ENCODE measurements at regions not wholly inside any gene's neighbourhood (a gene's known extent, or its start where the extent isn't known, plus 50 kb on each side); places are given as distances from the start of the nearest gene placed in this dataset.
A peak's percentile ranks its signal among the peaks of the same experiment; 100 is the strongest.

- in situ Hi-C loops (cut with HindIII; ENCODE audit: low sequenced_read_pairs), result no loop called here
- TF ChIP-seq, protein P1, sequence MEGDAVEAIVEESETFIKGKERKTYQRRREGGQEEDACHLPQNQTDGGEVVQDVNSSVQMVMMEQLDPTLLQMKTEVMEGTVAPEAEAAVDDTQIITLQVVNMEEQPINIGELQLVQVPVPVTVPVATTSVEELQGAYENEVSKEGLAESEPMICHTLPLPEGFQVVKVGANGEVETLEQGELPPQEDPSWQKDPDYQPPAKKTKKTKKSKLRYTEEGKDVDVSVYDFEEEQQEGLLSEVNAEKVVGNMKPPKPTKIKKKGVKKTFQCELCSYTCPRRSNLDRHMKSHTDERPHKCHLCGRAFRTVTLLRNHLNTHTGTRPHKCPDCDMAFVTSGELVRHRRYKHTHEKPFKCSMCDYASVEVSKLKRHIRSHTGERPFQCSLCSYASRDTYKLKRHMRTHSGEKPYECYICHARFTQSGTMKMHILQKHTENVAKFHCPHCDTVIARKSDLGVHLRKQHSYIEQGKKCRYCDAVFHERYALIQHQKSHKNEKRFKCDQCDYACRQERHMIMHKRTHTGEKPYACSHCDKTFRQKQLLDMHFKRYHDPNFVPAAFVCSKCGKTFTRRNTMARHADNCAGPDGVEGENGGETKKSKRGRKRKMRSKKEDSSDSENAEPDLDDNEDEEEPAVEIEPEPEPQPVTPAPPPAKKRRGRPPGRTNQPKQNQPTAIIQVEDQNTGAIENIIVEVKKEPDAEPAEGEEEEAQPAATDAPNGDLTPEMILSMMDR (IDR thresholded peaks at IDR 0.05; ENCODE audit: low read depth, low read length), result no peak
- H3K4me3 ChIP-seq (ENCODE audit: low read depth, low read length), result no peak overlapping the region
- no peak for DNase-seq (ENCODE audit: low read depth, low spot score)
These were observed 175.4 kb downstream of the LSM5 start for GRCh38 chr7:32314761-32315160.

- in situ Hi-C loops (cut with HindIII; ENCODE audit: low sequenced_read_pairs), result no loop called here
- TF ChIP-seq, protein P1 (IDR thresholded peaks at IDR 0.05; ENCODE audit: low read depth, low read length), result no peak
- H3K4me3 ChIP-seq (ENCODE audit: low read depth, low read length), result no peak overlapping the region
- no peak for DNase-seq (ENCODE audit: low read depth, low spot score)
These were observed 188.8 kb downstream of the LSM5 start for GRCh38 chr7:32301427-32301826.

- TF ChIP-seq, protein P1 (IDR thresholded peaks at IDR 0.05; ENCODE audit: low read depth, low read length), result no peak
- no peak for DNase-seq (ENCODE audit: low read depth, low spot score)
- in situ Hi-C loops (cut with HindIII; ENCODE audit: low sequenced_read_pairs), result no loop called here
- H3K4me3 ChIP-seq (ENCODE audit: low read depth, low read length), result peak overlapping the region; percentile 15
These were observed 191.0 kb downstream of the LSM5 start for GRCh38 chr7:32299133-32299702.

DNA sequence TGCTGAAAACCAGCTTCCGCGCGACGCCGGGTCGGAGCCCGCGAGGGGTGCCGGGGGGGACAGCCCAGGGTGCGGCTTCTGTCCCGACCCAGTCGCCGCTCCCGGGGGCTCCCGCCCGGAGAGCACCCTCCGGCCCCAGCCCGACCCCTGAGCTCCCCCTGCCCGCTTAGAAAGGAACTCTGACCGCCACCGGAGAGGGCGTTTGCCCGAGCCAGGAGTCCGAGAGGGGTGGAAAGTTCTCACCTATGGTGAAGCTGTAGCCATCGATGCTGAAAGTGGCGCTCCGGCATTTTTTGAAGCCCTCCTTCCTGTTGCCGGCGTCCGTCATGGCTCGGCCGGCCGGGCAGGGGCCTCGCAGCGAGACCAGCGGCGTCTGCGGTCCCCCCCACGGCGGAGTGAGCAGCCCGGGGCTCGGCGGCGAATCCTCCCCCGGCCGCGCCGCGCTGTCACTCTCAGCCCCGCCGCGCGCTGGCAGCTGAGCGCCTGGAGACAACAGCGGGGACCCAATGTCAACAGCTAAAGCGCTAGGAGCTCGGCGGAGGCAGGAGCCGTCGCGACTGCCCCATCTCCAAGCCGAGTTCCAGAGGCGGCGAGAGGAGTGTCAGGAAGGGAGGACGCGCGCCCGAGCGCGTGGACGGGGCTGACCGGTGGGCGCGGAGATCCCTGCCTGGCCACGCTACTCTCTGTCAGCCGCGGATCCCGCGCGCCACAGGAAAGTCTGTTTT lies 191.6 kb downstream of the LSM5 start:
- TF ChIP-seq, protein P1 (IDR thresholded peaks at IDR 0.05; ENCODE audit: low read depth, low read length), result no peak
- no peak for DNase-seq (ENCODE audit: low read depth, low spot score)
- in situ Hi-C loops (cut with HindIII; ENCODE audit: low sequenced_read_pairs), result no loop called here
- H3K4me3 ChIP-seq (ENCODE audit: low read depth, low read length), result peak overlapping the region; percentile 15

GRCh38 chr7:32293833-32294232 lies 196.3 kb downstream of the LSM5 start:
- no peak overlapping the region for H3K4me3 ChIP-seq (ENCODE audit: low read depth, low read length)
- TF ChIP-seq, protein P1 (IDR thresholded peaks at IDR 0.05; ENCODE audit: low read depth, low read length), result no peak
- in situ Hi-C loops (cut with HindIII; ENCODE audit: low sequenced_read_pairs), result no loop called here
- DNase-seq (ENCODE audit: low read depth, low spot score), result no peak

DNA sequence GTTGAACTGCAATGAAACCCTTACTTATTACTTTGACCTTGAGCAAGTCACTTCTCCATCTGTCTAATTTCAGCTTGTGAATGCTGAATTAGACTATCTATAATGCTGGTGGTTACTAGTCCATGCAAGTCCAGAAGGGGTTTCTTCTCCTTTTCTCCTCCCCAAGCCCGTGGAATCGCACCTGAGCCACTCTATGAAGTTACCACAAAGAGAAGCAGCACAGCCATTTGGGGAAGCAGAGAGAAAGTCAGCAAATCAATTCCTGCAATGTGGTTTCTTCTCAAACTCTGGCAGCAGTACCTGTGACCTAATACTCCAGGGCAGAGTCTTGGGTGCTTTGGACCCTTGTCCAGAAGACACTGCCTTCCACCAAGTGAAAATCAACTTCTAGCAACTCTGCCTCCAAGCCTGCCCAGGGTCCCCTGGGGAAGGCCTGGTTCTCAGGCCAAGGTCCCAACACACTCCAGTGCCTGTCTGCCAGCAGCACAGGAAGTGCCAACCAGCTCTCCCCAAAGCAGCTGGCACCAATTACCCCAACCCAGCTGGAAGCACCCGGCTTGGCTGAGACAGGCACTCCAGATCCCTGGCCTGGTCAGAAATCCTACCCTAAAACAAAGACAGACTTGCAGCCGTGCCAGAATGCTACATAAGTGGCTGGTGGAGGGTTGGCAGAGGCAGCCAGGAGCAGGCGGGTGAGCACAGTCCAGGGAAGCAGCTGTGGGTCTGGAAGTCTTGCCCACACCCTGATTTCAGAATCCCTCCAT lies 200.3 kb downstream of the LSM5 start:
- TF ChIP-seq, protein P1 (IDR thresholded peaks at IDR 0.05; ENCODE audit: low read depth, low read length), result no peak
- H3K4me3 ChIP-seq (ENCODE audit: low read depth, low read length), result no peak overlapping the region
- DNase-seq (ENCODE audit: low read depth, low spot score), result no peak
- in situ Hi-C loops (cut with HindIII; ENCODE audit: low sequenced_read_pairs), result no loop called here

All from astrocyte of the spinal cord (primary cell).